D341Med (cell line): ENCODE measurements at regions not wholly inside any gene's neighbourhood (a gene's known extent, or its start where the extent isn't known, plus 50 kb on each side); places are given as distances from the start of the nearest gene placed in this dataset.

Experiments used
- DNase-seq: peaks from one replicate; pipeline ENCODE4 v3.0.0; 2012; ENCODE audit warnings: low spot score

DNA sequence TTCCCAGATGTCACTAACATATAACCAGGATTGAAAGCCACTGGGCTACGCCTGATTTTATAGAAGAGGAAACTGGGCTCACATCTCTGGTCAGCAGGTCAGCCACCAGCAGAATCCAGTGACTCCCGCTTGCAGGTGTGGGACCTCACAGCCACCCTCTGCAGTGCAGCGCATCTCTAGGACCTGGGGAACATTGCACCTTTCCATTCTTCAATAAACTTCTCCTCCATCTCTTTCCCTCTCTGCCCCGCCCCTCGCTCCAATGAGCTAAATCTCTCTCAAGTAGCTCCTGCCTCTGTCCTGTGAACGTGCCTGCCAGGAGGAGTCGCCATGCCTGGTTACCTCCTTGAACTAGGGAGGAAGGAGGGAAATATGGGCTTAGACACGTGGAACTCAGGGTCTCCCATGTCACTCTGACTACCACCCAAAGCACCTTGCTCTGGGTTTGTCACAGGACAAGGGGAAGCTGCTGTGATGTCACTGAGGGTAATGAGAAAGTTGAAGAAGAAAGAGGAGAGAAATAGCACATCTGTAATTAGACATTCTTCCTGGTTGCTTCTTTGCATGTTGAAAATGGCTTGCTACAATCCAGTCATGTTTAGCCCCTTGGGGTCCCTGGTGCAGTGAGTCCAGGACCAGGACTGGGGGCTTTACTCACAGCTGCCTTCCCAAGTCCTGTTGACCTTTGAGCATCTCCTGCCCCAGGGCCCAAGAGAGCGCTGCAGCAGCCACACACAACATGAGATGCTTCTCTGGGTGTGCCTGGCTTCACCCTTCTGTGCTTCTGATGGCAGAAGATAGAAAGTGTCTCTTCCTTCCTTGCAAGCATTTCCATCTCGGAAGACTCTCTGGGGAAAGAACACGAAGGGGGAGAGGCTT lies 469.4 kb downstream of the PREX1 start:
- DNase-seq, result no peak

DNA sequence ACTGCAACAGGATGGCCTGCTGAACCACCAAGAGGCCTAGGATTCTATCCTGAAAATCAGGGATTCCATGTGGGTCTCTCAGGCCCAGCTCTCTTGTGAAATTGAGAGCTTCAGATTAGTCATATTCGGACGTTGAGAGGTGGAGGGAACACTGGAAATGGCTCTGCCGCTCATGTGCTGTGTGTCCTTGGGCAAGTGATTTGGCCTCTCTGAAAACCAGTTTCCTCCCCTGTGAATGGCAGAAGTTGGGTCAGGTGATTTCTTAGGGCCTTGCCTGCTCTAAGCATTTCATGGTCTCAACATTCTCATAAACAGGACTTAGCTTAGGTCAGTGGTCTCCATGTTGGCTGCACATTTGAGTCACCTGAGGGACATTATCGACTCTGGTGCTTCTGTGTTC lies 470.1 kb downstream of the PREX1 start:
- no peak for DNase-seq

DNA sequence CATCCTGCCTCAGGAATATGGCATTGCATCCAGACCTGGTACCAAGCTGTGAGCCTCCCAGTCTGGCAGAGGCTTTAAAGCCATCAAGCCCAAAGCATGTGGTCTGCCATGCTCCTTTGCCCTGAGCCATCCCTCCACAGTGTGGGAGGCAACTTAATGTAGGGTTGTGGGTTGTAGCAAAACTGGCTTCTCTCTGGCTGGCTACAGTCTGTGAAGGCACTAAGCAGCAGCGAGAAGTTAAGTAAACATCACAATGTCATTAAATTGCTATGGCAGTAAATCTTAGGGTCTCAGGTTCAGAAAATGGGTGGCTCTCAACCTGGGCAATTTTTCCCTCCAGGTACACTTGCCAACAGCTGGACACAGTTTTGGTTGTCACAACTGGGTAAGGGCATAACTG lies 472.9 kb downstream of the PREX1 start:
- DNase-seq, result no peak

DNA sequence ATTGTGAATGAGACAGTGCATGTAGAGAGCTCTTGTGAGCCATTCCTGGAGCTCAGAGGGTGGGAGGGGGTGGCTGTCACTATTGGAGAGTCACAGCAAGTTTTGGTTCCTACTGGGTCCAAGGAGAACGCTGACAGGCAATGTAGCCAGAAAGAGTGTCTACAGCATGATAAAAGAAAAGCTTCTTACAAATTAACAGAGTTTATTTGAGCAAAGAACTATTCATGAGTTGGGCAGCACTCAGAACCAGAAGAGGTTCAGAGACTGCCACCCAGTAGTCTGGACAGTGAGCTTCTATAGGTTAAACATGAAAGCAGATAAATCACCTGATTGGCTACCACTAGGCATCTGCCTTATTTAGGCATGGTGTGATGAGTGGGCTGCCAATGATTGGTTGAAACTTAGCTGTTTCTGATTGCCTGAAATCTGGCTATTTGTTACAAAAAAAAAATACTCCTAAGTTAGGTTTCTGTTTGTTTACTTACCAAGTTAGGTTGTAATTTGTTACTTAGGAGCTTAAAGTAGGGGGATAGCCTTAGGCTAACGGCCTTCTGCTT lies 473.4 kb downstream of the PREX1 start:
- DNase-seq, result no peak

DNA sequence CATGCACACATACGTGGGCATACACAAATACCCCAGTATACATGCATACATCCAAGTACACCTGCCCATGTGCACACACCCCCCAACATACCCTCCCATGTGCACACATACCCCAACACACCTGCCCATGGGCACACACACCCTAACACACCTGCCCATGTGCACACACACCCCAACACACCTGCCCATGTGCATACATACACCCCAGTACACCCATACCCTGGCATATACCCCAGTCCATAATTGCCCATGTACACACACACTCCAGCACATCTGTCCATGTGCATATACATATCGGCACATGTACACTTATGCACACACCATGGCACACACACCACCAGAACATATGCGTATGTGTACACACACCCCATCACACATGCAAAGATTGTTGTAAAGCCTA lies 475.2 kb downstream of the PREX1 start:
- DNase-seq, result no peak

DNA sequence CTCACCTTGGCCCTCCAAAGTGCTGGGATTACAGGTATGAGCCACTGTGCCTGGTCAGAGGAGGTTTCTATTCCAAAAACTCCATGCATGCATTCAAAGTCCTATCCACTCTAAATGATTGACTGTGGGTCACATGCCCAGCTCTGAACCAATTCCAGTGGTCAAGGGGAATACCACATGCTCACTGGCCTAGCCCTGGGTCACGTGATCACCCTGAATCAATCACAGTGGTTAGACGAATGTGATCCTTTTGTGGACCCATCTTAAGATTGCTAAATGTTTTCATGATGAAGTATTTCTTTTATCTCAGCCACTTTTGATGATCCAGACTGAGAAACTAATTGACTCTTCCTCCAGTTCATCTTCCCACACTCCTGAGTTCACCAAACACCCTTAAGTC lies 475.8 kb downstream of the PREX1 start:
- no peak for DNase-seq

DNA sequence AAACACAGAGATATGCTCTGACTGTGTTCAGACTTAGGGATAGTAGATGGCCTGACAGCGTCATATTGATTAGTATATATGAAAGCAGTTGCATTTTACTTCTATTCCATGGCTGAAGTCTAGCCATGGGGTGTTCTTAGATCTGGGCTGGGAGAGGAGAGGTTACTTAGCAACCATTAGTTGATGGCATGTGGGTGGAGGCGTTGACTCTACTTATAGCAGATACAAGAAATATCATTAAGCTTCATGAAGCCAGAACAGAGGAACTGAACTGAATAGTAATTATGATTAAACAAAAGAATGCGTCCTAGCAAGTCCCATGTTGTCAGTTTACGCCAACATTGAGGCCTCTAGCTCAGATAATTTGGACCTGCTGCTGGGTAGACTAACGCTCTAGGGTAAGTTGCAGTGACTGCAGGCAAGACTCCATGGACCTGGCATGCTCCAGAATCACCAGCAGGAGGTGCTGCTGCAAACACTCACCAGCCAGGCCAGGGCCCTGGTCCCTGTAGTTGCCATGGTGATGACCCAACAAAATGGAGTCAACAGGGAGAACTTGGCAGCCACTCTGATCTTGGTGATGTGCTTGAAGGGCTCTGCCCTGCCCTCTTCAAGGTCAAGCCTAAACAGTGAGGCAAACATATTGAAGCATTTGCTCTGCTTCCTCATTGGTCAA lies 477.3 kb downstream of the PREX1 start:
- DNase-seq, result no peak

DNA sequence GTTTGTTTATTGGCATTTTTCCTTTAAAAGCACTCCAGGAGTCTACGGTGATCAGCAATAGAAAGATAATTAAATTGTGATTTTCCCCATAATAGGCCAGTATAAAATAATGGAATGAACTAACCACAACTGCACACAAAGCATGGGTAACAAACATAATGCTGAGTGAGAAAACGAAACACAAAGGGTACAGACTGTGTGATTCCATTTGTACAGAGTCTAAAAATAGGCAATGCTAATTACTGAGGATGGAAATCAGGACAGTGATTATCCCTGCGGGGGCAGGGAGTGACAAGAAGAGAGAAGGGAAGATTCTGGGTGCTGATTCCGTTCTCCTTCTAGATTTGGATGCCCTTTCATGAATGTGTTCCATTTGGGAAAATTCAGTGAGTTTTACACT lies 478.1 kb downstream of the PREX1 start:
- no peak for DNase-seq

DNA sequence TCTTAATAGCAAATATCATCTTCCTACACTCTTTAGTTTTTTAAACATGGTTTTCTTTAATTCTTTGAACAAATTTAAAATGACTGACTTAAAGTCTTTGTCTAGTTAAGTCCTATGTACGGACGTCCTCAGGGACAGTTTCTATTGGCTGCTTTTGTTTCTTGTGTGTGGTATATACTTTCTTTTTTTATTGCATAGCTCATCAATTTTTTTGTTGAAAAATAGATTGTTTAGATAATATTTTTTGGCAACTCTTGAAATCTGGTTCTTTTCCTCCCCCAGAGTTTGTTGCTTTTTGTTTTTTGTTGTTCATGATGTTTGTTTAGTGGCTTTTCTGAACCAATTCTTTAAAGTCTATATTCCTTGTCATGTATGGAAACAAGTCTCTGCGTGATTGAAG lies 479.8 kb downstream of the PREX1 start:
- no peak for DNase-seq

DNA sequence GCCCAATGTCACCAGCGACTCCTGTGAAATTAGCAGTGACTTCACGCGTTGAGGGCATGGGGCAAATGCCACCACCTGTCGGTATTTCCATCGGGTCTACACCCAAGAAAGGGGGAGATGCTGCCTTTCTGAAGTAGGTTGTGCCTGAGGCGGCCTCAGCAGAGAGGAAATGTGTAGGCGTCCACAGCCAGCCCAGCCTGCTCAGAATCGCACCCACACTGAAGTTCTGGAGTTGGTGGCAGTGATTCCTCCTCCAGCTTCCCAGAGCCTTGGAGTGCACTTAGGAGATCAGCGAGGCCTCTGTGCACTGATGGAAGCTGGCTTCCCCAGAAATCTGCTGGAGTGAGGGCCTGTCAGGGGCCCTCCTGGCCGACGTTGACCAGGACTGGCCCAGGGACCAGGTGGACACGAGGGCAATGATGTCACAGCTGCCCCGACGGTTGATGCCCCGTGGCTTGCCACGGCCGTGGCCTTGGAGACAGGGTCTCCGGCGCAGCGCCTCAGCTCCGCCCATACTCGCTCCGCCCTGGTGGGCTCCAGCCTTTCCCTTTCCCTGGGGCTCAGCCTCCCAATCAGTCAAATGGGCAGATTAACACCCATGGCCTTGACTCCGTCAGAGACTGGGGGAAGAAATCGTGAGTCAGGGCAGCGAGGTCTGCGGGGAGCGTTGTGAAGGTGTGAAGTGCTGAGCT lies 484.8 kb downstream of the PREX1 start:
- no peak for DNase-seq

DNA sequence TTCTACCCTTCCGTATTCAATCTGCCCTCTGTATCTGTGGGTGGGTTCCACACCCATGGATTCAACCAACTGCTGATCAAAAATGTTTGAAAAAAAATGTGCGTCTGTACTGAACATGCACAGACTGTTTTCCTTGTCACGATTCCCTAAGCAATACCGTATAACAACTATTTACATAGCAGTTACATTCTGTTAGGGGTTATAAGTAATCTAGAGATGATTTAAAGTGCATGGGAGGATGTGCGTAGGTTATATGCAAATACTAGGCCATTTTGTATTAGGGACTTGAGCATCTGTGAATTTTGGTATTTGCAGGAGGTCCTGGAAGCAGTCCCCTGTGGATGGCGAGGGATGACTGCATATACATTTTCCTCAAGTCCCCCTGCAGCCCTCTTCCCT lies 486.9 kb downstream of the PREX1 start:
- no peak for DNase-seq

DNA sequence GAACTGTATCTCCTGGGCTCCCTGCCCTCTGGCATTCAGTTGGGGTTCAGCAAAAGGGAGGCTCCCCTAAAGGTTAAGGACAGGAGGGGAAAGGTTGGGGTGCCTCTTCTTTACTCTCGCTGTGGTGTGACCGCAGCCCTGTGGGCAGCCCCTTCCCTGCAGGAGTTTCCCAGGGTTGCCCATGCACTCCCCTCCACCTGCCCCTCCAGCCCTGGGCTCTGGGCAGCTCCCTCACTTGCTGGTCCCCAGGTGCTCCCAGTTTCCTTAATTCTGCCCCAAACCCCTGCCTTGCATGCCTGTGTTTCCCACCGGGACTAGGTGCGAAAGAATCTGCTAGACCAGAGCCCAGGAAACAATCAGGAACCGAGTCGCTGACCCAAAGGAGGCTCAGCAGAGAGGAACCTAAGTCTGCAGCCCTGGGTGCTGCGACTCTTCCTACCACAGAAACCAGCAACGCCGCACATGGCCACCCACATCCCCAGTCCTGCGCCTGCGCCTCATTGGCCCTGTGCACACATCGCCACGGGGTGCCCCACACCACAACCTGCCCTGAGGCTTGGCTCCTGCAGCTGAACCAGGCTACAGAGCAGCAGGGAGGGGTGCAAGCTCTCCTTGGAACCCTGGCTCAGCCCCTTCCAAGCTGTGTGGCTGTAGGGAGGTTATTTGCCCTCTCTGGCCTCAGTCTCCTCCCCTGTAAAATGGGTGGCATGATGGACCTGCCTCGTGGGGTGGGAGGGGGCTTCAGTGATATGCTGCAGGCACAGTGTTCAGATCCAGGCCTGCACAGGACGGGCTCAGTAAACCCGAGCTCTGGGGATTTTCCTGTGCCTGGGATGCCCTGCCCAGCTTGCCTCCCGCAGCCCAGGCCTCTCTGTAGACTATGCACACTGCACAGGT lies 487.6 kb downstream of the PREX1 start:
- DNase-seq, result no peak

DNA sequence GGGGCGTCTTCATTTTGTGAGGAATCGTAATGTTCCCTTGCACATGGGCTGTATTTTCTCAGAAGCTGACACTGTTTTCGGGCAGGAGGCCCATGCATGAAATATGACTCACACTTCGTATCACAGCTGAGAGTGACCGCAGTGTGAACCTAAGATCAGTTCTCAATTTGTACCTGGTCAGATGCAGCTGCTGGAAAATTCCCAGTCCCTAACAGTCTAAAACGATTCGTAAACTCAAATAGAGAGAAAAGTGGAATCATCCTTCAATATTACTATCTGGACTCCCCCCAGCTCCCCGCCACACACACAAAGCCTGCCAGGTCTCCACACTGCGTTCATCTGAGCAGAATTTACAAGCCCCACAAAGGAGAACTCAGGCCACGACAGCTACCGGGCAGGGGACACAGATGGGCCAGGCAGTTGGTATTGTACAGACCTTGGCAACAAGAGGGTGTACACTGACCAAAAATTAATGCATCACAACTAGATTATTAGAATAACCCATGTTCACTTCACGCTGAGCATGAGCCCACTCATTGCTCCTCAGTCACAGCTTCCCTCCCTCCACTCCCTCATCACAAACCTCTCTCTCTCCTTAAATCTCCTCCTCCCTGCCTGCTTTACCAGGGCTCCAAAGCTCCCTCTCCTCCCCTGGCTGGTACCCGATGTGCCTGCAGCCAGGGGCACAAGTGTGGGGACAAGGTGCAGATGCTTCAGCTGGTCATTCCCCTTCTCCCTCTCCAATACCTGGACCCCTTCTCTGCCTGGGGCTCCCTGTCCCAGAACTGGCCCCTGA lies 488.4 kb downstream of the PREX1 start:
- DNase-seq, result no peak

DNA sequence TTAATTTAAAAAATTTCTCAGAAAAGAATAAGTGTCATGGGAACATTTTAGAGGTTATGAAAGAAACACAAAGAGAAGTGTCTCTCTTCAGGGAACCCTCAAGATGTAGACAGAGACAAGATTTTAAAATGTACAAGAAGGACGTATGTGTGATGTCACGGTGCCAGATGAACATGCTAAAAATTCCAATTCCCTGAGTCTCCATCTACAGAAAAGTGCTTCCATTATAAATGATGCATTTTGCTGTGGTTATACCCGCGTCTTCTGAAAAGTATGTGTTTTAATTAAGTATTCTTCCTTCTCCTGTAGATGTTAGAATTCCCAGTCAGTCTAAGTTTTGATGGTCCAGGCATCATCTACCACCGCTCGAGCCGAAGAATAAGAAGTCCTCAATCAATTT lies 489.1 kb downstream of the PREX1 start:
- no peak for DNase-seq

DNA sequence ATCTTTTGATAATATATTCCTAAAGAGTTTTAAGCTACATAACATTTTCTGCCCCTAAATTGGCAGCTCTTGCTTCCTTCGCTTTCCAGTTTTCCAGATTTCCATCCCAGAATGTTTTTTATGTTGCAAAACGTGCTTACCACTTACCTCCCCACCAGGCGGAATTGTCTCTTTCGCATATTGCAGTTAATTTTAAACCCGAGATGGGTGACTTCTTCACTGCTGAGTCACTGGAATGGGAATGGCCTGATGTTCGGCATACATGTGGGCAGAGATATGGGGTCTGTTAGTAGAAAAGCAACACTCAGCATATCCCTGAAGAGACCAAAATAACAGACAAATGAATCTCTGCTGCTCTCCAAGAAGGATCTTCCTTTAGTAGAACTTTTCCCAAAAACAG lies 491.2 kb downstream of the PREX1 start:
- DNase-seq, result no peak

DNA sequence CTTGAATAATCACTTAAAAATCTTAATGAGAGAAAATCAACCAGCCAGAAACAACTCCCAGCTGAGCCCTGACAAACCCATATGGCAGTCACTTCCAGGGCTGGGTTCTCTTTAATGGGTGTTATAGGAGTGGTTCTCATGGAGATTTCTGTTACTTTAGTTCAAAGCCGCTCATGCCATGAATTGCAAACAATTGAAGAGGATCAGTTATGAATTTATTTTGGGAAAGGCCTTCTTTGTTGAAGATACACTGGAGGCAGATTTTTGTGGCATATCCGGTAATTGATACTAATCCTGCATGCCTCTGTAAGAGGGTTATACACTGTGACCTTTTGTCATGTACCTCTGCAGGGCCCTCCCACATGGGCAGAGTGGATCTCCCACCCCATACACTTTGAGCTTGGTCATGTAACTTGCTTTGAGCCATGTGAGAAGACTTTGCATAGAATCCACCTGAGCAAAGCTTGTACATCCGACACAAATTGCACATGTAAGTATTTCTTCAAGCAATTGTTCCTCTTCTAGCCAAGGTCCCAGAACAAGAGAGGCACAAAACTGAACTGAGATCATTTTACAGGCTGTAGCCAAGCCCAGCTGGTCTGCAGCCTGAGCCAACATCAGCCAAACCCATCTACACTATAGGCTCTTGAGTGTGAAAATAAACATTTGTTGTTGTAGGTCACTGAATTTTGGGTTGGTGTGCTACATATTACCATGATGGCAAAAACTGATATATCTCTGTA lies 492.3 kb downstream of the PREX1 start:
- no peak for DNase-seq

DNA sequence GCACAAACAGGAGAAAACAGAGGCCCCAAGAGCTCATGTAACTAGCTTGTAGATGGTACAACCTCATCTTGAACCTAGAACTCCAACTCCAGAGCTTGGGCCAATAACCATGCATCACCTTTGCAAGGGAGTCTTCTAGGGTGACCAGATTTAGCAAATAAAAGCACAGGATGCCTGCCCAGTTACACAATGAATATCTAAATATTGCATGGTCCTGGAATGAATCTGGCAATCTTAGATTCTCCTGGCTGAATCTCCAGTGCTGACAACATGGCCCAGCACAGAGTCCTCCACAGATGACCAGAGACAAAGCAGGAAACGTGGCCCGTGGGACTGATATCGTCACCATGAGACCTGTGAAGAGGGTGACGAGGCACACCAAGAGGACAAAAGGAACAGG lies 494.1 kb downstream of the PREX1 start:
- no peak for DNase-seq

DNA sequence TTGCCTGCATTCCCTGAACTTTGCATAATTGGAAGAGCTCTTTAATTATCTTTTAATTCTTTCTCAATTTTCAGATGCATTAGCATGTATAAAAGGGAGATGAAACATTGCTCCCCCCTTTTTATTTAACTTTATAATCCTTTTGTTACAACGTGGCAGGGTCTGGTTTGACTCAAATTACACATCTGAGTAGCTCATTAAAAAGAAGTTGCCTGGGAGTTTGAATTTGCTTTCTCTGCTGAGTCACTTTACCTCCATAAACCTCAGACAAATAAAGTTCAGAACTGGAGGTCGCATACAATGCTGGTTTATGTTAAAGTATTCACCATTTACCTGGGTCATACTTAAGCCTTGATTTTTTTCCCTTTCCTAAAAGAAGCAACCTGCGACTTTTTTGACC lies 495.2 kb downstream of the PREX1 start:
- DNase-seq, result no peak

DNA sequence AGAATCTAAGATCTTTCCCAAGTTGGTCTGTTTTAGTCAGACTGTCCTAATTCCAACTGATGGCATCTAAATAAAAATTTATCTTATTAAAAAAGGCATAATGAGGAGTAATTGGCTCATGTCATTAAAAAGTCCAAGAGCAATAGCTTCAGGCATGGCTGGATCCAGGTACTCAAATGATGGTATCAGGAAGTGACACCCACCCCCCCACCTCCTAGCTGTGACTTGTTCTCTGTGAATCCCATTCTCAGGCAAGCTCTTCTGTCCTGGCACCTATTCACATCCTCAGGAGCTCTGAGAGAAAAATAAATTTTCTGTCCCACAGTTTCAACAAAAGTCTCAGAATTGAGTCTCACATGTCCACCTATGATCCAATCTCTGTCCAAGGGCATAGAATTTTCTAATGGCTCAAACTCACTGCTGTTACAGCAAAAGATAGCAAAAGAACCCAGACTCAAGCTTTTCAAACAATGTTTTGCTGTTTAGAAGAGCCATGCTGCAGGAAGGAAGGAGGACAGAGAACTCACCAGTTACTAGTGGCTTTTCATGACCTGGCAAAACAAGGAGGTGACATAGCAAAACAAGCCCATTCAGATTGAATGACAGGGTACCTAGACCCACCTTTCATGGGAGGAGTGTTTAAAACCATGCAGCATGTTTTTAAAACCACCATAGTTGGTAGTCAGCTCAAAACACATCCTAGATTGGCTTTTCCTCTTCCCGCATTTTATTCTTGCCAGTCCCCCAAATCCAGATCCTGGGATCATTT lies 496.1 kb downstream of the PREX1 start:
- DNase-seq, result no peak
